Transverse colon (tissue), 4 donors: ENCODE measurements at regions not wholly inside any gene's neighbourhood (a gene's known extent, or its start where the extent isn't known, plus 50 kb on each side); places are given as distances from the start of the nearest gene placed in this dataset.

Source experiments
- CTCF ChIP-seq, 5 experiments: fragments of 200-600 bp in 3 of 5; fragments of 450-650 bp in 2 of 5; sonication (generic) in 3 of 5; IDR thresholded peaks; 1 replicate in 2 of 5; 2 replicates in 3 of 5; pipeline ENCODE4 v1.5.1; 2016 to 2017; ENCODE audit warnings: antibody characterized with exemption in 5 of 5, inconsistent platforms in 3 of 5, mild to moderate bottlenecking in 2 of 5, moderate library complexity in 1 of 5
- EP300 ChIP-seq: sonication (generic); formaldehyde crosslinking; IDR thresholded peaks from one replicate; pipeline ENCODE4 v1.6.1; 2017; ENCODE audit warnings: antibody characterized with exemption, low read depth
- POLR2A ChIP-seq: fragments of 450-650 bp; IDR thresholded peaks from one replicate; pipeline ENCODE4 v1.6.1; 2016; ENCODE audit warnings: antibody characterized with exemption, mild to moderate bottlenecking, moderate library complexity
- POLR2AphosphoS5 ChIP-seq, 3 donors: sonication (generic); formaldehyde crosslinking; IDR thresholded peaks; one replicate each; pipeline ENCODE4 v1.6.1; 2016; ENCODE audit warnings: antibody characterized with exemption in 3 of 3

- no peak for TF ChIP-seq POLR2AphosphoS5 (IDR thresholded peaks at IDR 0.05)
- TF ChIP-seq CTCF (IDR thresholded peaks at IDR 0.05), result no peak
- no peak for TF ChIP-seq POLR2A
- no peak for TF ChIP-seq EP300
Observed at GRCh38 chr9:73813546-73813945, 661.9 kb downstream of the ANXA1 start.
